Glutamatergic neuron (in vitro differentiated cells): ENCODE measurements at regions not wholly inside any gene's neighbourhood (a gene's known extent, or its start where the extent isn't known, plus 50 kb on each side); places are given as distances from the start of the nearest gene placed in this dataset.

Experiments used
- DNase-seq: peaks from one replicate; pipeline ENCODE4 v3.0.0; 2022
- H3K27ac Mint-ChIP-seq: one replicate; pipeline ENCODE4 v1.8.0; 2020; ENCODE audit warnings: mild to moderate bottlenecking, mixed read lengths, inconsistent platforms; ENCODE audit not compliant: unreplicated experiment
- H3K27me3 Mint-ChIP-seq: one replicate; pipeline ENCODE4 v1.8.0; 2020; ENCODE audit warnings: mild to moderate bottlenecking, moderate library complexity, mixed read lengths, inconsistent platforms; ENCODE audit not compliant: unreplicated experiment
- H3K36me3 Mint-ChIP-seq: one replicate; pipeline ENCODE4 v1.8.0; 2020; ENCODE audit warnings: mild to moderate bottlenecking, mixed read lengths, inconsistent platforms; ENCODE audit not compliant: unreplicated experiment
- H3K4me1 Mint-ChIP-seq: one replicate; pipeline ENCODE4 v1.8.0; 2020; ENCODE audit warnings: mild to moderate bottlenecking, low read depth, mixed read lengths, inconsistent platforms; ENCODE audit not compliant: unreplicated experiment
- H3K4me3 Mint-ChIP-seq: one replicate; pipeline ENCODE4 v1.8.0; 2020; ENCODE audit warnings: mild to moderate bottlenecking, mixed read lengths, inconsistent platforms; ENCODE audit not compliant: unreplicated experiment
- H3K9me3 Mint-ChIP-seq: one replicate; pipeline ENCODE4 v1.8.0; 2020; ENCODE audit warnings: mild to moderate bottlenecking, moderate library complexity, mixed read lengths, inconsistent platforms; ENCODE audit not compliant: unreplicated experiment
- CTCF ChIP-seq: fragments of 200-600 bp; sonication (generic); IDR thresholded peaks from one replicate; pipeline ENCODE4 v1.5.0; 2021; ENCODE audit not compliant: partially characterized antibody, unreplicated experiment

GRCh38 chr10:117667831-117668230, 125.3 kb downstream of the EMX2 start:
- H3K36me3 Mint-ChIP-seq, result peaks cover 3% of the 10 kb centered on the region
- TF ChIP-seq CTCF, result no peak
- H3K27me3 Mint-ChIP-seq, result peaks cover 10% of the 10 kb centered on the region
- no peak overlapping the region for H3K27ac Mint-ChIP-seq
- peaks cover 10% of the 10 kb centered on the region for H3K9me3 Mint-ChIP-seq
- no peak for DNase-seq
- no peak overlapping the region for H3K4me3 Mint-ChIP-seq
- peaks cover 8% of the 10 kb centered on the region for H3K4me1 Mint-ChIP-seq

GRCh38 chr10:117668327-117669008, 125.9 kb downstream of the EMX2 start:
- Mint-ChIP-seq H3K27me3 (peaks cover 10% of the 10 kb centered on the region), H3K27ac (no peak overlapping the region), H3K9me3 (peaks cover 10% of the 10 kb centered on the region), H3K36me3 (peaks cover 3% of the 10 kb centered on the region), H3K4me3 (no peak overlapping the region), H3K4me1 (peaks cover 8% of the 10 kb centered on the region)
- no peak for TF ChIP-seq CTCF
- DNase-seq, result no peak

GRCh38 chr10:117669122-117669521, 126.6 kb downstream of the EMX2 start:
- Mint-ChIP-seq H3K4me1 (peaks cover 5% of the 10 kb centered on the region), H3K36me3 (peaks cover 3% of the 10 kb centered on the region), H3K9me3 (peaks cover 10% of the 10 kb centered on the region), H3K27me3 (peaks cover 10% of the 10 kb centered on the region), H3K27ac (no peak overlapping the region), H3K4me3 (no peak overlapping the region)
- no peak for TF ChIP-seq CTCF
- DNase-seq, result no peak

GRCh38 chr10:117670116-117670904, 127.8 kb downstream of the EMX2 start:
- Mint-ChIP-seq H3K36me3 (peaks cover 3% of the 10 kb centered on the region), H3K9me3 (peaks cover 10% of the 10 kb centered on the region), H3K4me3 (no peak overlapping the region), H3K27me3 (peaks cover 10% of the 10 kb centered on the region), H3K4me1 (peaks cover 1% of the 10 kb centered on the region), H3K27ac (no peak overlapping the region)
- no peak for DNase-seq
- TF ChIP-seq CTCF, result no peak
